HCT116 (cell line): ENCODE measurements at regions not wholly inside any gene's neighbourhood (a gene's known extent, or its start where the extent isn't known, plus 50 kb on each side); places are given as distances from the start of the nearest gene placed in this dataset.

ENCODE experiments used
- ATAC-seq: fragments of 200-7000 bp; cut with Tn5 transposase; 2 replicates; pipeline ENCODE4 v1.9.1; 2020; ENCODE audit warnings: mild to moderate bottlenecking, moderate library complexity
- BruUV-seq: library from RNA; stranded (reverse); fragments of 400-500 nt; replicated peaks from 2 replicates; lab custom pipeline; 2021; lab: Mats Ljungman, UMichigan
- CTCF ChIA-PET: fragments of 300-600 bp; sonication (Branson Sonifier 250); formaldehyde crosslinking; loops from one replicate; lab custom pipeline; 2021; ENCODE audit warnings: antibody characterized with exemption; lab: Charles Lee
- POLR2A ChIA-PET: fragments of 300-600, 350-600 bp; sonication (Branson Sonifier 250); formaldehyde crosslinking; loops from one replicate; lab custom pipeline; 2021; ENCODE audit warnings: antibody characterized with exemption; lab: Charles Lee
- RAD21 ChIA-PET, 2 experiments: fragments of 300-600 bp; sonication (Branson Sonifier 250); formaldehyde crosslinking; loops; one replicate each; lab custom pipeline; 2023; ENCODE audit warnings: low total read pairs in 2 of 2; ENCODE audit not compliant: uncharacterized antibody in 2 of 2, unreplicated experiment in 2 of 2, low non-redundant PET in 1 of 2; lab: Charles Lee
- DNase-seq: peaks from one replicate; pipeline ENCODE4 v3.0.0-alpha.2; 2010; ENCODE audit warnings: low read depth, low spot score
- H2AFZ ChIP-seq: fragments of 200-600 bp; shearing (Covaris generic), sonication (generic); 2 replicates; pipeline ENCODE4 v1.6.1; 2017; ENCODE audit warnings: low read depth, mixed run types, mixed read lengths, antibody characterized with exemption, low read length; ENCODE audit not compliant: poor library complexity, severe bottlenecking
- H3K27ac ChIP-seq: 2 replicates; pipeline ENCODE4 v1.5.1; 2012; ENCODE audit warnings: low read depth, low read length
- H3K27me3 ChIP-seq: fragments of 200-600 bp; sonication (generic); 2 replicates; pipeline ENCODE4 v1.6.1; 2016; ENCODE audit warnings: mixed run types, low read length, mixed read lengths; ENCODE audit not compliant: insufficient read depth
- H3K36me3 ChIP-seq, 2 experiments: fragments of 200-500 bp in 1 of 2; fragments of 200-600 bp in 1 of 2; sonication (Bioruptor generic) in 1 of 2; sonication (generic) in 1 of 2; 2 replicates each; pipeline versions ENCODE4 v1.5.1 to v1.6.1; 2014 to 2016; ENCODE audit warnings: low read length in 2 of 2, inconsistent platforms in 1 of 2, mixed read lengths in 1 of 2, mixed run types in 1 of 2; ENCODE audit not compliant: insufficient read depth in 2 of 2, control insufficient read depth in 1 of 2
- H3K4me1 ChIP-seq, 2 experiments: fragments of 200-600 bp in 1 of 2; sonication (generic) in 1 of 2; 2 replicates each; pipeline versions ENCODE4 v1.5.1 to v1.6.1; 2012 to 2017; ENCODE audit warnings: low read length in 2 of 2, inconsistent platforms in 1 of 2, mild to moderate bottlenecking in 1 of 2, mixed read lengths in 1 of 2, mixed run types in 1 of 2, moderate library complexity in 1 of 2; ENCODE audit not compliant: insufficient read depth in 2 of 2, control insufficient read depth in 1 of 2
- H3K4me2 ChIP-seq: fragments of 200-600 bp; sonication (generic); 2 replicates; pipeline ENCODE4 v1.6.1; 2017; ENCODE audit warnings: mixed run types, low read length, mixed read lengths
- H3K4me3 ChIP-seq, 2 experiments: fragments of 200-600 bp in 1 of 2; sonication (generic) in 1 of 2; replicated peaks in 1 of 2; 2 replicates each; pipeline ENCODE4 v1.5.1; 2011 to 2016; ENCODE audit warnings: low read length in 2 of 2, control low read depth in 1 of 2, low read depth in 1 of 2, mild to moderate bottlenecking in 1 of 2, mixed read lengths in 1 of 2, mixed run types in 1 of 2
- H3K79me2 ChIP-seq: fragments of 200-600 bp; sonication (generic); 2 replicates; pipeline ENCODE4 v1.6.1; 2017; ENCODE audit warnings: mild to moderate bottlenecking, mixed run types, low read length, moderate library complexity, mixed read lengths; ENCODE audit not compliant: insufficient read depth
- H3K9ac ChIP-seq: fragments of 200-600 bp; sonication (generic); 2 replicates; pipeline ENCODE4 v1.6.1; 2016; ENCODE audit warnings: low read length, mixed read lengths
- H3K9me2 ChIP-seq: fragments of 200-600 bp; sonication (generic), shearing (Covaris generic); 2 replicates; pipeline ENCODE4 v1.6.1; 2017; ENCODE audit warnings: mixed run types, mild to moderate bottlenecking, moderate library complexity; ENCODE audit not compliant: insufficient read depth
- H3K9me3 ChIP-seq, 2 experiments: fragments of 200-500 bp in 1 of 2; fragments of 200-600 bp in 1 of 2; sonication (Bioruptor generic) in 1 of 2; sonication (generic) in 1 of 2; 2 replicates each; pipeline ENCODE4 v1.6.1; 2014 to 2017; ENCODE audit warnings: low read length in 2 of 2, mixed read lengths in 2 of 2, inconsistent platforms in 1 of 2, low read depth in 1 of 2, mild to moderate bottlenecking in 1 of 2, mixed run types in 1 of 2, moderate library complexity in 1 of 2; ENCODE audit not compliant: control insufficient read depth in 1 of 2, insufficient read depth in 1 of 2
- H4K20me1 ChIP-seq: fragments of 200-600 bp; sonication (generic), shearing (Covaris generic); 2 replicates; pipeline ENCODE4 v1.6.1; 2017; ENCODE audit warnings: mixed run types, mild to moderate bottlenecking, moderate library complexity; ENCODE audit not compliant: insufficient read depth
- ATF3 ChIP-seq: IDR thresholded peaks from 2 replicates; pipeline ENCODE4 v1.6.1; 2012
- CEBPB ChIP-seq: IDR thresholded peaks from 2 replicates; pipeline ENCODE4 v1.6.1; 2012; ENCODE audit warnings: low read depth
- EGR1 ChIP-seq: IDR thresholded peaks from 2 replicates; pipeline ENCODE4 v1.6.1; 2012; ENCODE audit warnings: low read depth
- ELF1 ChIP-seq: IDR thresholded peaks from 2 replicates; pipeline ENCODE4 v1.6.1; 2012; ENCODE audit warnings: low read depth, borderline replicate concordance
- EZH2 ChIP-seq: fragments of 200-600 bp; sonication (generic); IDR thresholded peaks from 2 replicates; pipeline ENCODE4 v1.6.1; 2017; ENCODE audit warnings: antibody characterized with exemption, mixed run types
- FOSL1 ChIP-seq: IDR thresholded peaks from 2 replicates; pipeline ENCODE4 v1.6.1; 2012; ENCODE audit warnings: low read depth
- JUND ChIP-seq: IDR thresholded peaks from 2 replicates; pipeline ENCODE4 v1.6.1; 2012
- POLR2A ChIP-seq: IDR thresholded peaks from 2 replicates; pipeline ENCODE4 v1.7.0; 2011; ENCODE audit warnings: borderline replicate concordance; ENCODE audit not compliant: insufficient read depth, insufficient read length; ENCODE audit errors: extremely low read depth
- RAD21 ChIP-seq: IDR thresholded peaks from 2 replicates; pipeline ENCODE4 v1.6.1; 2012; ENCODE audit warnings: low read depth, mild to moderate bottlenecking
- REST ChIP-seq: IDR thresholded peaks from 2 replicates; pipeline ENCODE4 v1.6.1; 2012; ENCODE audit warnings: low read depth
- SIN3A ChIP-seq: IDR thresholded peaks from 2 replicates; pipeline ENCODE4 v1.6.1; 2012; ENCODE audit warnings: low read depth
- SP1 ChIP-seq: IDR thresholded peaks from 2 replicates; pipeline ENCODE4 v1.6.1; 2012; ENCODE audit warnings: low read depth
- SRF ChIP-seq: IDR thresholded peaks from 2 replicates; pipeline ENCODE4 v1.6.1; 2012; ENCODE audit warnings: low read depth
- TCF7L2 ChIP-seq: IDR thresholded peaks from 2 replicates; pipeline ENCODE4 v1.7.0; 2011; ENCODE audit warnings: borderline replicate concordance, inconsistent platforms; ENCODE audit not compliant: insufficient read depth, insufficient read length; ENCODE audit errors: extremely low read depth
- YY1 ChIP-seq: IDR thresholded peaks from 2 replicates; pipeline ENCODE4 v1.6.1; 2011; ENCODE audit warnings: low read length, low read depth, moderate library complexity, mild to moderate bottlenecking; ENCODE audit not compliant: insufficient replicate concordance; ENCODE audit errors: extremely low read depth
- ZBTB33 ChIP-seq: IDR thresholded peaks from 2 replicates; pipeline ENCODE4 v1.6.1; 2011; ENCODE audit warnings: mild to moderate bottlenecking, low read length, moderate library complexity; ENCODE audit not compliant: insufficient replicate concordance; ENCODE audit errors: extremely low read depth
- ZFX ChIP-seq: fragments of 450-650 bp; IDR thresholded peaks from 2 replicates; pipeline ENCODE4 v1.6.1; 2017
- ZNF274 ChIP-seq: fragments of 200-500 bp; sonication (Bioruptor generic); IDR thresholded peaks from 2 replicates; pipeline ENCODE4 v1.6.1; 2014; ENCODE audit warnings: mild to moderate bottlenecking, low read depth, low read length, inconsistent platforms
- intact Hi-C: fragments of 100-400 bp; cut with micrococcal nuclease; formaldehyde crosslinking; loops from 2 replicates; pipeline ENCODE4 v1.10.0; 2022

DNA sequence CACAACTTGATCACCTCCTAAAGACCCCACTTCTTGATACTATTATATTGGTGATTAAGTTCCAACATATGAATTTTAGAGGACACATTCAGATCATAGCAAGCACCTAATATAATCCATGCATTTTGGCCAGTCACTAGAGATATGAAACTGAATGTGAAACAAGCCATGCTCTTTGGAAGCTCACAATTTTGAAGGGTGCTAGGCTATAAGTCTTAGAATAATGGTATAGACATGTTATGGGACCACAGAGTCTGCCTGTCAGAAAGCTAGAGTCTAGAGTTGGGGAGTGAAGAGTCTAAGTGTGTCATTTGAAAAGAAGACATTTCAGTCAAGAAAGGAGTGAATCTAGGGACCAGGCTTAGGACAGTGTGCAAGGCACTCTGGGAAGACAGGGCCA lies 186.4 kb upstream of the SLC24A5 start:
- POLR2A ChIA-PET, result no interaction called here
- no peaks in the 10 kb centered on the region for H3K79me2 ChIP-seq
- H2AFZ ChIP-seq, result no peak overlapping the region
- intact Hi-C loops, result no loop called here
- no peaks in the 10 kb centered on the region for H3K27me3 ChIP-seq
- H3K27ac ChIP-seq, result no peak overlapping the region
- H3K9ac ChIP-seq, result no peak overlapping the region
- no peak overlapping the region for H3K4me3 ChIP-seq
- TF ChIP-seq EGR1, result no peak
- no peak for TF ChIP-seq ZBTB33
- TF ChIP-seq POLR2A, result no peak
- no peak for TF ChIP-seq ZFX
- no peak for TF ChIP-seq FOSL1
- TF ChIP-seq TCF7L2, result no peak
- no peak for TF ChIP-seq RAD21
- TF ChIP-seq ATF3, result no peak
- no peak for TF ChIP-seq EZH2
- no peak for TF ChIP-seq SP1
- no peak for TF ChIP-seq CEBPB
- no peak for TF ChIP-seq ZNF274
- no peak for TF ChIP-seq SRF
- no peak for TF ChIP-seq REST
- no peak for TF ChIP-seq JUND
- TF ChIP-seq ELF1, result no peak
- TF ChIP-seq SIN3A, result no peak
- TF ChIP-seq YY1, result no peak
- H4K20me1 ChIP-seq, result no peaks in the 10 kb centered on the region
- no peaks in the 10 kb centered on the region for H3K4me1 ChIP-seq
- no TSS peak for BruUV-seq
- RAD21 ChIA-PET, result no interaction called here
- DNase-seq (no peak), ATAC-seq (no peak)
- CTCF ChIA-PET, result no interaction called here
- H3K9me3 ChIP-seq, result peaks cover 8 to 22% of the 10 kb centered on the region in 2 experiments; a peak in 3 of 4 replicates
- H3K9me2 ChIP-seq, result no peaks in the 10 kb centered on the region
- H3K36me3 ChIP-seq, result no peaks in the 10 kb centered on the region
- H3K4me2 ChIP-seq, result no peak overlapping the region
